HS-5 (cell line): ENCODE measurements at regions not wholly inside any gene's neighbourhood (a gene's known extent, or its start where the extent isn't known, plus 50 kb on each side); places are given as distances from the start of the nearest gene placed in this dataset.
"Not testable (repeated sequence)": the region's sequence is repeated elsewhere in the genome, so short reads cannot be mapped to it uniquely, and the experiment has no call there.

Experiments used
- DNase-seq: peaks from one replicate; pipeline ENCODE4 v3.0.0-alpha.2; 2012; ENCODE audit warnings: low read depth

DNA sequence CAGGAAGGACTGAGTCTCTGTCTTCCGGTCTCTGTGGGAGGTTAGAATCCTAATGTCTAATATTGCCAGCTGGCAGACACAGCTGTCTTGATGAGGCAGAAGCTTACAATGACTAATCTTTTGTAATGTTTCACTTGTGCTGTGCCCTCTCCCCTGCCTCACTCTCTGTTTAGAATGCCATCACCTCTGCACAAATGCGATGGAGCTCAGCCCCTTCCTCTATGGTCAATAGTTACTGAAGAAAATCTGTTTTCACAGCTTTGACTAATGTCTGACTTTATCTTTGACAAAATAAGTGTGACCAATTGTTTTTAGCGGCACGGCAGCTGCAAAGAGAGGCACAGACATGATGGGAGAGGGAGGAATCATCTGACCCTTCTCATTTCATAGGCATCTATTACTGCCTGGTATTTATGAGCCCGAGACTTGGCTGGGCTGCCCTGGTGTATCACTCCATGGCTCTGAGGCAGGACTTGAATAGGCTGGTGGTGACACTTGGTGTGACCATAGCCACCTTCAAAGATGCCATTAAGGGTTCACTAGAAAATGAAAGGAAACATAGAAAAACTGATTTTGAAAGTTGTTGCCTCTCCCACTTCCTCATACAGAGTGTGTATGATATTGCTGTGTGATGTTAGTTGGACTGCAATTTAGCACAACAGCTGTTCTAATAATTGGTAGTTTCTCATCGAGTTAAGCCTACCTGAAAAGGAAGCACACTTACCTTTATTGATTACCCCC is 163.2 kb upstream of the NBPF11 start:
- no peak for DNase-seq

DNA sequence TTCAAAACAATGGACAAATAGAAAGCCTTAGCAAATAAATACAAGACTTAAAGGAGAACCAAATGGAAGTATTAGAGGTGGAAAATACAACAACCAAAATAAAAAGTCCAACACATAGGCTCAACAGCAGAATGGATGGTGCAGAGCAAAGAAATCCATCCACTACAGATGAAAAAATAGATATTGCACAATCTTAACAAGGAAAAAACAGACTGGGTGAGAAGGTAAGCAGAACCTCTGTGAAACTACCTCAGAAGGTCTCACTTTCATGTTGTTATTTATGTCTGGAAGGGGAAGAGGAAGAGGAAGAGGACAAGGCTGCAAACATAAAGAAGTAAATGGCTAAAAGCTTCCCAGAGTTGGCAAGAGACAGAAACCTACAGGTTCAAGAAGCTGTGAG is 158.7 kb upstream of the NBPF11 start:
- DNase-seq = no peak

DNA sequence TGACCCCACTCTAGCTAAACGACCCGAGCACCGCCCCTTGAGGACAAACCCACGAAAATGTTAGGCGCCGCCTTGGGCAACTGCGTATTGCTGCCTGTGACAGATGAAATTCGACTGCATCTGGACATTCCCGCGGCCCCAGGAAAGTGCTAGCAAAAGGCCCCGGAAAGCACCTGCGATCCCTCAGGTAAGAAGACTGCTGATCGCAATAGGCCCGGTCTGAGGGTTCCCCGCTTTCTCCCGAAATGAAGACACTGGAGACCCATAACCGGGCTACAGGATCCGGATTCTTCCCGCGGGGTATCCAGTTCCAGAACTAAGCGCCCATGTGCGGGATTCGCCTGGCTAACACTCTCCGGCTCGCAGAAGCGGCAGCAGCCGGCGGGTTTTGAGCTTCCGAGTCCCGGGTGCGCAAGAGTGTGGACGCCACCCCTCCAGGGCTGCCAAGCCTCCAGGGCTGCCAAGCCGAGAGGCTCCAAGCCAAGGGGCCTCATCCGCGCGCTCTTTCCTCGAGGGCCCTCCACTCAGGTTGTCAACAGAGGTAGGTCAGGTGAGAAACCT is 157.9 kb upstream of the NBPF11 start:
- DNase-seq = no peak

DNA sequence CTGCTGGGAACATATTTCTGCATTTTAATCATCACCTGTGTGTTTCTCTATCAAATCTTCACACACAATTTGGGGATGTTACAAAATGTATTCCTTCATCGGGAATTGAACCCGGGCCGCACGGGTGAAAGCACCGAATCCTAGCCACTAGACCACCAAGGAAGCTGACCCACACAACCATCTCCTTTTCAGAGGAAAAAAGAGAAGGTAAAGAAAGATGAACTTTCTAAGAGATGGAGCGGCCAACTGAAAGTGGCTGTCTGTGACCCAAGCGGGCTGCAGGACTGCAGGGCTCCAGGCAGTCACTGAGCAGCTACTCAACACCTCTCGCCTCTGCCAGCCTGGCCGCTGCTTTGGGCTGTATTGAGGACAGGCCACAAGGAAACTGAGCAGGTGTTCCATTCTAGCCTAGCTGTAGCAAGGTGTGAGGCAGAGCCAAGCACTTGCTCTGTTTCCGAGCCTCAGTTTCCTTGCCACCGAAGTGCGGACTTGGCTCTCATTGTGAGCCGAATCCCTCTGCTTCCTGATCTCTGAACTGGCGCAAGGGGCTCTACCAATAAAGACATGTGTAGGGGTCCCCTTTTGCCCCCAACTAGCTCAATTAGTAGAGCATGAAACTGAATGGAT is 156.9 kb upstream of the NBPF11 start:
- peak; percentile 28 for DNase-seq

DNA sequence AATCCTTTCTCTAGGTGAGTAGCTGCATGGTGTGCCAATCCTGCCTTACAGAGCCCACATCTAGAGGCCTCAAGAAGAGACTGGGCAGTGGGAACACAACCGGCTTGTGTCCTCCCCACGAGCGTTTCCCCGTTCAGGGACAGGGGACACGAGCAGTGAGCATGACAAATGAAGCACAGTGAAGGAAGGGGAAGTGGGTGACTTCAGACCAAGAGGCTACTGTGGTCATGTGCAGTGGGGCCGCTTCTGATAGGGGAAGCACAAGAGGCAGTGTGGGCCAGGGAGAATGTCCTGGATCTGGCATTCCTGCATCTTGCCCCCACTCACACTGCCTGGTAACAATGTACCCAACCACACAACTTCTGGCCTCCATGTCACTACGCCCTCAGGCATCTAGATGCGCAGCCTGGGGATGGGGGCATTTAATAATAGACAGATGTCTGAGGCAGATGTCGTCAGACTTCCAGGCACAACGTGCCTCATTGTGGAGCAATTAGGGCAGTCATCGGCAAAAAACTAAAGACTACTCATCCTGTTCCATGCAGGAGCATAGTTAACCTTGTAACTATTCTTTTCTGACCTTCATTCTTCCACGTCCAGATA is 155.6 kb upstream of the NBPF11 start:
- no peak for DNase-seq

DNA sequence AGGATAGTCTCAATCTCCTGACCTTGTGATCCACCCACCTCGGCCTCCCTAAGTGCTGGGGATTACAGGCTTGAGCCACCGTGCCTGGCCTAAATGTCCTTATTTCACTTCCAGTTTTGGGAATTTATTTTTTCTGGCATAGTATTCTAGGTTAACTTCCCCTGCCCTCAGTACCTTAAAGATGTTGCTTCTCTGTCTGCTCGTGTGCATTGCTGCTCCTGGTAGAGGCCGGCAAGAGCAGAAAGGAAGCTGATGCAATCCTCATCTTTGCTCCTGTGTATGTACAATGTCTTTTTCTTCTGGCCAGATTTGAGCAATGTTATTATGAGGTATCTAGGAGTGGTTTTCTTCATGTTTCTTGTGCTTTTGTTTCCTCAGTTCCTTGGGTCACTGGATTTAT is 152.9 kb upstream of the NBPF11 start:
- not testable (repeated sequence) for DNase-seq

DNA sequence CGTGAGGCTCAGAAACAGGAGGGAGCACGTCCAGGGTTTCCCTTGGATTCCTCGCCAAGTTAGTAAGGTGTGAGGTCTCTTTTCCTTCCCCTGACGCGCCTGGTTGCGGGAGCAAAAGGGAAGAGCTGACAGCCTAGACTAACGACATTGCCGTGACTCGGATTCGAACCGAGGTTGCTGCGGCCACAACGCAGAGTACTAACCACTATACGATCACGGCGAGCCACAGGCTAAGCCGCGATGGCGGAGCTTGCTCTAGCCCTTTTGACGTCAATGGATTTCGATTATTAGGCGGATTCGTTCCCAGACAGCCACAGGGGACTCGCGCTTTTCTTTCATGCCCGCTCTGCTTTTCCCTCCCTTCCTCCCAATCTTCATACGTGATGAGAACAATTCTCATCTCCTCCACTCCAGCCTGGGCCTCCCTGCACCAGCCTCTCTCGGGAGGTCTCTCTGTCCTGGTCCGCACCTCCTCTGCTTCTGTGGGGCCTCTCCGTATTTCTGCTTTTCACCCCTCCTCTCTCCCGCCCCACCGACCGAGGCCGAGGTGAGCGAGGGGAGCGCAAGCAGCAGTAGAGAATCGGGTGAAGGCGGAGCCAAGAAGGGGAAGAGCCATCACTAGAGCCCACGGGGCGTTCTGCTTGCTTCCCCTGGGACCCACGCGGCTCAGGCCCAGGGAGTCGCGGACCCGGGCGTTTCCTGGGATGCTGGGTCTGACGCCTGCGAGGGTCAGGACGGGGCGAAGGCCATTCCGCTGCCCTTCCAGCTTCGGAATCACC is 150.7 kb upstream of the NBPF11 start:
- not testable (repeated sequence) for DNase-seq

DNA sequence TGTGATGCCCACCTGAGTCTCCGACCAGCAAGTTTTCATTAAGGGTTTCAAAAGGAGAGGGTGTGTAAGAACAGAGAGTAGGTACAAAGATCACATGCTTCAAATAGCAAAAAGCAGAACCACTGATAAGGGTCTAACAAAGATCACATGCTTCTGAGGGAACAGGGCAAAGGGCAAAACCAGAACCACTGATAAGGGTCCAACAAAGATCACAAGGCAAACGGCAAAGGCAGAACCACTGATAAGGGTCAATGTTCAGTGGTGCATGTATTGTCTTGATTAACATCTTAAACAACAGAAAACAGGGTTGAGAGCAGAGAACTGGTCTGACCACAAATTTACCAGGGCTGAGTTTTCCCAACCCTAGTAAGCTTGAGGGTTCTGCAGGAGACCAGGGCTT is 145.8 kb upstream of the NBPF11 start:
- DNase-seq = not testable (repeated sequence)

DNA sequence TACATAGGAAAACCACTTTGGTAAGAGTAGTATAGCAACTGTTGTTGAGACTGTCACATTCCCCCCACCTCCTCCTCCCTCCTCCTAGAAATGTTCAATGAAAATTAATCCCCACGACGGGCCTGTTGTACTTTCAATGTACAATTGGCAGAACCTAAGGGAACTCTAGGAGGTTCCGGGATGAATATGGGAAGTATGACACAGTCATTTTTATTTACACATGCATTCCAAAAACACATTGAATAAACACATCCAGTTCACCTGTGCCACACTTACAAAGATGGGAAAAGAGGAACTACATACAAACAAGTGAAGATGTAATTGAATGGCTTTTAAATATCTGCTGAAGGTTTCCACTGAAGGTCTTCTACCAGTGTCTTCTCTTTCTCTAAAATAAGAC is 144.4 kb upstream of the NBPF11 start:
- DNase-seq = no peak

DNA sequence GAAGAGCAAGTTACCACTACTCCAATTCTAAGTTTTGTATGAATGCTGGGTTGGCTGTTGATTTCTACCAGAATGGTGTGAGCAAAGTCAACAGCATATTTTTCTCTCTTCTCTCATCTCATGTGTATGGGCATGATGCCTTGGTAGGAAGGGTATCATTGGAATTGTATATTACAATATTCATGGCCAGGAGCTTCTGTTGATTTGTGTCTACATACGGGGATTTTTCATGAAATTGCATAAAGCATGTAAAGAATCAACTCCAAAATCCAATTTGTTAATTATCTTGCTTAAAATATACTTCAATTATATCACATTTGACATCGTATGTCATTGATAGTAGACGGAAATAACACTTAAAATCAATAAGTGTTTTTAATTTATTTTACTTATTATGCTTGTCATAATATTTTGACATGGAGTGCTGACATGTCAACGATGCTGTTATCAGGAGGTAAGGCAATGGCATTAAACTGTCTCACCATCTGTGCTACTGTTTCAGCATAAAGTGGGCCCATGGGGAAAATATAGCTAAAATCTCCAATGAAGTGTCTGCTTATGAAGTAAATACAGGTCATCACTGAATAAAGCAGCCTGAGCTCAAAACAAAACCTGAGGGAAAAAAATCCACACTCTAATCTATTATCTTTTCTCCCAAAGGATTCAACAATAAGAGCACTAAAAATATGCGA is 142.2 kb upstream of the NBPF11 start:
- no peak for DNase-seq

DNA sequence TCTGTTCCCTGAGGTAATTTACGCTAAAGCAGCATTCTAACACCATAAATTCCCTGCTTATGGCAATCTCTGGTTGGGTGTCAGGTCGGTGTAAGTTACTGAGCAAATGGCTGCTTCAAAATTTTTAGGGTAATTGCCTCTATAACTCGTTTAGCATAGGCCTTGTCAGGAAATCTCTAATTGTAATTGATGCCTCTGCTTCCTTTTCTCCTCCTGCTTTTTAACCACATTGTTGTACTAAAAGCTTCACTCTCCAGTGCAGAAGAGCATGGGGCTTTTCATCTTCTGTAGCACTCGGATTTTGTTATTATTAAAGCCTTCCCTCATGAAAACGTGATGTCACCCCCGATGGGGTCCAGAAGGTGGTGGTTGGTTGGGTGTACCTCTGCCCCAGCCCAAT is 141.6 kb upstream of the NBPF11 start:
- no peak for DNase-seq

DNA sequence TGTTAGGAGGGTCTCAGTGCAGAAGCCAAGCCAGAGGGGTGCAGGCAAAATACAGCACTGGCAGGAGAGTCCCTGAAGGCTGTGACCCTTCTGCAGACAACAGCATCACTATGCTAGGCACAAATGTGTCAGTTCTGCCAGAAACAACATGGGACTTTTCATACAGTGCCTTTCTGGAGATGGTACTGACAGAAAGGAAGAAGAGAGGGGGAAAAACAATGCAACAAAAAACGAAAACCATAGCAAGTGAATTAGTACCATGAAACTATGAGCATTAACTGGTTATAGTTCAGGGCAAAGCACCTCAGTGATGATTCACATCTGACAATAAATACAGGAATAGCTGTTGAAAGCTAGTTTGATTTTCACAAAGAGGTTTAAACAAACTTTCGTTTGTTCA is 140.8 kb upstream of the NBPF11 start:
- DNase-seq = no peak

DNA sequence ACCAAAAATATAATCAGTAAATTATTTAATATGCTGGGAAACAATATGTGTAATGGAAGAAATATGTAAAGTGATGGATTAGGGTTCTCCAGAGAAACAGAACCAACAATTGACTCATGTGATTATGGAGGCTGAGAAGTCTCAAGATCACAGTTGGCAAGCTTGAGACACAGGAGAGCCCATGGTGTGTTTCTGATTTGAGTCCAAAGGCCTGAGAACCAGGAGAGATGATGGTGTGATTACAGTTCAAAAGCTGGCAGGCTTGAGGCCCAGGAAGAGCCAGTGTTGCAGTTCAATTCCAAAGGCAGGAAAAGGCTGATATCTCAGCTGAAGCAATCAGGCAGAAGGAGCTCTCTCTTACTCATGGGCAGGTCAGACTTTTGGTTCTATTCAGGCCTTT is 138.8 kb upstream of the NBPF11 start:
- no peak for DNase-seq

DNA sequence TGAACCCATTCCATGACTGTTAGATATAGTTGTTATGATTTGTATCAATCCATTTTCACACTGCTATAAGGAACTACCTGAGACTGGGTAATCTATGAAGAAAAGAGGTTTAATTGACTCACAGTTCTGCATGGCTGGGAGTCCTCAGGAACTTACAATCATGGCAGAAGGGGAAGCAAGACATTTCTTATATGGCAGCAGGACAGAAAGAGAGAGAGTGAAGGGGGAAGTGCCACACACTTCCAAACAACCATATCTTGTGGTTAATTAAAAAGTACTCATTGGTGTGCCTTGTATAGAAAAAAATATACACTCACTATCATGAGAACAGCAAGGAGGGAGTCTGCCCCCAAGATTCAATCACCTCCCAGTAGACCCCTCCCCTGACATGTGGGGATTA is 137.6 kb upstream of the NBPF11 start:
- no peak for DNase-seq

DNA sequence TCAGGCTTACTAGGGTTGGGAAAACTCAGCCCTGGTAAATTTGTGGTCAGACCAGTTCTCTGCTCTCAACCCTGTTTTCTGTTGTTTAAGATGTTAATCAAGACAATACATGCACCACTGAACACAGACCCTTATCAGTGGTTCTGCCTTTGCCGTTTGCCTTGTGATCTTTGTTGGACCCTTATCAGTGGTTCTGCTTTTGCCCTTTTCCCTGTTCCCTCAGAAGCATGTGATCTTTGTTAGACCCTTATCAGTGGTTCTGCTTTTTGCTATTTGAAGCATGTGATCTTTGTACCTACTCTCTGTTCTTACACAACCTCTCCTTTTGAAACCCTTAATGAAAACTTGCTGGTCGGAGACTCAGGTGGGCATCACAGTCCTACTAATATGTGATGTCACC is 133.9 kb upstream of the NBPF11 start:
- DNase-seq = not testable (repeated sequence)

DNA sequence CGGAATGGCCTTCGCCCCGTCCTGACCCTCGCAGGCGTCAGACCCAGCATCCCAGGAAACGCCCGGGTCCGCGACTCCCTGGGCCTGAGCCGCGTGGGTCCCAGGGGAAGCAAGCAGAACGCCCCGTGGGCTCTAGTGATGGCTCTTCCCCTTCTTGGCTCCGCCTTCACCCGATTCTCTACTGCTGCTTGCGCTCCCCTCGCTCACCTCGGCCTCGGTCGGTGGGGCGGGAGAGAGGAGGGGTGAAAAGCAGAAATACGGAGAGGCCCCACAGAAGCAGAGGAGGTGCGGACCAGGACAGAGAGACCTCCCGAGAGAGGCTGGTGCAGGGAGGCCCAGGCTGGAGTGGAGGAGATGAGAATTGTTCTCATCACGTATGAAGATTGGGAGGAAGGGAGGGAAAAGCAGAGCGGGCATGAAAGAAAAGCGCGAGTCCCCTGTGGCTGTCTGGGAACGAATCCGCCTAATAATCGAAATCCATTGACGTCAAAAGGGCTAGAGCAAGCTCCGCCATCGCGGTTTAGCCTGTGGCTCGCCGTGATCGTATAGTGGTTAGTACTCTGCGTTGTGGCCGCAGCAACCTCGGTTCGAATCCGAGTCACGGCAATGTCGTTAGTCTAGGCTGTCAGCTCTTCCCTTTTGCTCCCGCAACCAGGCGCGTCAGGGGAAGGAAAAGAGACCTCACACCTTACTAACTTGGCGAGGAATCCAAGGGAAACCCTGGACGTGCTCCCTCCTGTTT is 128.9 kb upstream of the NBPF11 start:
- DNase-seq = not testable (repeated sequence)

DNA sequence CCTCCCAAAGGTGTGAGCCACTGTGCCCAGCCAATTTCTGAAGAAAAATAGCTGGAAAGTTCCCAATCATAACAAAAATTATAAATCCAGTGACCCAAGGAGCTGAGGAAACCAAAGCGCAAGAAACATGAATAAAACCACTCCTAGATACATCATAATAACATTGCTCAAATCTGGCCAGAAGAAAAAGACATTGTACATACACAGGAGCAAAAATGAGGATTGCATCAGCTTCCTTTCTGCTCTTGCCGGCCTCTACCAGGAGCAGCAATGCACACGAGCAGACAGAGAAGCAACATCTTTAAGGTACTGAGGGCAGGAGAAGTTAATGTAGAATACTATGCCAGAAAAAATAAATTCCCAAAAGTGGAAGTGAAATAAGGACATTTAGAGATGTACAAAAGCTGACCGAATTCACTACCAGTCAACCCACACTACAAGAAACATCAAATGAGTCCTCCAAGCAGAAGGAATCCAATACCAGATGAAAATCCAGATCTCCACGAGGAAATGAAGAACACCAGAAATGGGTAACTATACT is 127.0 kb upstream of the NBPF11 start:
- not testable (repeated sequence) for DNase-seq

DNA sequence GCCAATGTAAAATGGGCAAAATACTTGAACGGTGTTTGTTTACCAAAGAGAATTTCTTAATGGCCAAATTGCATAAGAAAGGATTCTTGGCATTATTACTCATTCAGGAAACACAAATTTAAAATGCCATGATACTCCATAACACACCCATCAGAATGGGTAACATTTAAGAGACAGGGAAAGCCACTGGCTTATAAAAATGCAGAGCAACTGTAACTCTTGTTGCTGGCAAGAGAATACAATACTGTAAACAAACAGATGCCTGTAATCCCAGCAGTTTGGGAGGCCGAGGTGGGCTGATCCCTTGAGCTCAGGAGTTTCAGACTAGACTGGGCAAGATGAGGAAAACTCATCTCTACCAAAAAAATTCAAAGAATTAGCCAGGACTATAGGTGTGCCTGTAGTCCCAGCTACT is 125.8 kb upstream of the NBPF11 start:
- DNase-seq = not testable (repeated sequence)

DNA sequence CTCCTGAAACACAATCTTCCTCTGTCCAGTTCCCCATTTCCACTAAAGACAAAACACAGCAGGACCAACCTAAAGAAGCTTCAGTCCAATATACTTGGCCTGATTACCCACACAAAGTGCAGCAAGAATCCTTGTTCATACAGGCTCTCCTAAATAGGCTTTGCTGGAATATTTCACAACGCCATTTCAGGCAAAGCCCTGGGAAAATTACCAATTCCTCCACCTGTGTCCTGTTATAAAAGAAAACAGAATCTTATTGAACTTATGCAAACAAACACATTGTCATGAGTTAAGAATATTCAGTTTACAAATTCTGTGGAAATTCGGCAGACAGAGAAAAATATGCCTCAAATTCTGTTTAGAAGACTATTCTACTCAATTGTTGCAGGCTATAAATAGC is 115.0 kb upstream of the NBPF11 start:
- DNase-seq = not testable (repeated sequence)

DNA sequence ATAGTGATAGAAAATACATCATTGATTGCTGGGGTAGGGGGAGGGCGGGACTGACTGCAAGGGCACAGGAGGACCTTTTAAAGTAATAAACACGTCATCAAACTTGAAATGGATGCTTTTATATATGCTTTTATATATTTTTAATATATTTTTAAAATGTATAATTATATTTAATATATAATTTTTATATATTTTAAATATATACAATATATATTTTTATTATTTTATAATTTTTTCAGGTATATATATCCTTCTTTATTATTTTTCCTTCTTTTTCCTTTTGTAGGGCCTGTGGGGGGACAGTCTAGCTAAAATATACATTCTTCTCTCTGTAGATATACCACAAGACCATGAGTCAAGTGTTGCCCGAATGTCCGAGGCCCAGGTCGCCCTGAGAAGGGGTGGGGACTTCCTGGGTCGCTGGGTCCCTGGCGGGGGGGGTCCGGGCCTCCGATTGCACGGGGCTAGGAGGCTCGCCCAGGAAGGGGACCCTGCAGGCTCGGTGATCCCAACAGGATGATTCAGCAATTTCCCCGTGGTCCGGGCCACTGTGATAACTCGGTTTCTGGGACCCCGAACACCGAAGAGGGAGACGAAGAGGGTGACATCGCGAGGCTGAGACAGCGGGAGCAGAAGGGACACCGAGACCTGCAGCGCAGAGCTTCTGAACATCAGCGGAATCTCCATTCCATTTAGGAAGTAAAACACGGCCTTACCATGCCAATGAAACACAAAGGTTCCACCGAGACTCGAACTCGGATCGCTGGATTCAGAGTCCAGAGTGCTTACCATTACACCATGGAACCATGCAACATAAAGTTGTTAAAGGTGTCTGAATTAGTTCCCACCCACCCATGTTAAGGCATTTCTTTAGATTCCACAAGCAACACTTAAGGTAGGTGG is 112.5 kb upstream of the NBPF11 start:
- DNase-seq = no peak
